ENCODE measurements at regions not wholly inside any gene's neighbourhood (a gene's known extent, or its start where the extent isn't known, plus 50 kb on each side); places are given as distances from the start of the nearest gene placed in this dataset.

GRCh38 chr9:11933926-11934325, 759.3 kb upstream of the TYRP1 start:
- Histone ChIP-seq H3K4me1 (ENCODE audit: control insufficient read depth, extremely low read depth, insufficient read depth, low read length) (no peaks in the 10 kb centered on the region), H3K9me3 (replicated peaks; ENCODE audit: control insufficient read depth, insufficient read depth, low read length) (no peaks in the 10 kb centered on the region), H3K27me3 (ENCODE audit: control insufficient read depth in 2 of 2, insufficient read depth in 2 of 2, low read length in 2 of 2) (no peaks in the 10 kb centered on the region), H4K20me1 (replicated peaks; ENCODE audit: control insufficient read depth, extremely low read depth, insufficient read depth, low read length) (no peaks in the 10 kb centered on the region), H3K9me1 (replicated peaks; ENCODE audit: control insufficient read depth, extremely low read depth, insufficient read depth, low read length) (no peaks in the 10 kb centered on the region), H3K4me3 (replicated peaks in 1 of 3; ENCODE audit: insufficient read depth in 1 of 3, low read depth in 1 of 3, low read length in 3 of 3) (no peak overlapping the region), H3K9ac (replicated peaks; ENCODE audit: extremely low read depth, insufficient read depth, low read length) (no peak overlapping the region), H3K4me2 (ENCODE audit: insufficient read depth, low read length) (no peak overlapping the region), H3K27ac (ENCODE audit: insufficient read depth, low read depth, low read length) (no peak overlapping the region), H3K79me2 (ENCODE audit: control insufficient read depth, insufficient read depth, low read length) (no peaks in the 10 kb centered on the region), H3K36me3 (ENCODE audit: control insufficient read depth in 2 of 2, extremely low read depth in 1 of 2, insufficient read depth in 2 of 2, low read length in 2 of 2) (no peaks in the 10 kb centered on the region), H2AFZ (ENCODE audit: low read depth, low read length) (no peak overlapping the region)
- no peak for TF ChIP-seq POLR2AphosphoS5 (IDR thresholded peaks at IDR 0.05; ENCODE audit: insufficient read depth, low read depth, low read length)
- TF ChIP-seq JUN (IDR thresholded peaks at IDR 0.05; ENCODE audit: borderline replicate concordance, insufficient read depth, insufficient read length, low read depth): no peak
- no peak for TF ChIP-seq POLR2A (IDR thresholded peaks at IDR 0.05; ENCODE audit: low read depth, low read length)
- ChIA-PET CTCF (no interaction called here), POLR2A (no interaction called here)
- no peak for FAIRE-seq
- BruUV-seq (replicated peaks): no TSS peak
- no peak for DNase-seq (ENCODE audit: low read depth, low spot score)
- intact Hi-C loops (cut with micrococcal nuclease): no loop called here
- dilution Hi-C loops (cut with MboI; ENCODE audit: extremely low pct_ligation_motif_present, low sequenced_read_pairs): no loop called here

GRCh38 chr9:11946531-11946930, 746.7 kb upstream of the TYRP1 start:
- no peaks in the 10 kb centered on the region for H3K36me3 ChIP-seq (ENCODE audit: control insufficient read depth in 2 of 2, extremely low read depth in 1 of 2, insufficient read depth in 2 of 2, low read length in 2 of 2)
- H4K20me1 ChIP-seq (replicated peaks; ENCODE audit: control insufficient read depth, extremely low read depth, insufficient read depth, low read length): no peaks in the 10 kb centered on the region
- no peak overlapping the region for H3K4me2 ChIP-seq (ENCODE audit: insufficient read depth, low read length)
- BruUV-seq (replicated peaks): no TSS peak
- ChIA-PET CTCF (no interaction called here), POLR2A (no interaction called here)
- no peaks in the 10 kb centered on the region for H3K9me1 ChIP-seq (replicated peaks; ENCODE audit: control insufficient read depth, extremely low read depth, insufficient read depth, low read length)
- H3K9ac ChIP-seq (replicated peaks; ENCODE audit: extremely low read depth, insufficient read depth, low read length): no peak overlapping the region
- no peak for TF ChIP-seq MYC (IDR thresholded peaks at IDR 0.05; ENCODE audit: low read depth, low read length)
- TF ChIP-seq MAX (IDR thresholded peaks at IDR 0.05; ENCODE audit: insufficient read depth, insufficient read length): no peak
- TF ChIP-seq POLR2A (IDR thresholded peaks at IDR 0.05; ENCODE audit: low read depth, low read length): no peak
- no peak for TF ChIP-seq CTCF (IDR thresholded peaks at IDR 0.05; ENCODE audit: extremely low read depth in 1 of 2, insufficient read depth in 1 of 2, low read depth in 1 of 2, low read length in 2 of 2)
- no peak for TF ChIP-seq JUN (IDR thresholded peaks at IDR 0.05; ENCODE audit: borderline replicate concordance, insufficient read depth, insufficient read length, low read depth)
- TF ChIP-seq EZH2 (IDR thresholded peaks at IDR 0.05; ENCODE audit: borderline replicate concordance, low read depth, low read length, severe bottlenecking): no peak
- no peak overlapping the region for H3K27ac ChIP-seq (ENCODE audit: insufficient read depth, low read depth, low read length)
- FAIRE-seq (no peak), DNase-seq (ENCODE audit: low read depth, low spot score) (no peak)
- no peak overlapping the region for H3K4me3 ChIP-seq (replicated peaks in 1 of 3; ENCODE audit: insufficient read depth in 1 of 3, low read depth in 1 of 3, low read length in 3 of 3)
- intact Hi-C loops (cut with micrococcal nuclease) (no loop called here), dilution Hi-C loops (cut with MboI; ENCODE audit: extremely low pct_ligation_motif_present, low sequenced_read_pairs) (no loop called here)
- no peaks in the 10 kb centered on the region for H3K27me3 ChIP-seq (ENCODE audit: control insufficient read depth in 2 of 2, insufficient read depth in 2 of 2, low read length in 2 of 2)
- H2AFZ ChIP-seq (ENCODE audit: low read depth, low read length): no peak overlapping the region
- no peaks in the 10 kb centered on the region for H3K4me1 ChIP-seq (ENCODE audit: control insufficient read depth, extremely low read depth, insufficient read depth, low read length)
- no peaks in the 10 kb centered on the region for H3K9me3 ChIP-seq (replicated peaks; ENCODE audit: control insufficient read depth, insufficient read depth, low read length)
- no peaks in the 10 kb centered on the region for H3K79me2 ChIP-seq (ENCODE audit: control insufficient read depth, insufficient read depth, low read length)
